ENCODE measurements at regions not wholly inside any gene's neighbourhood (a gene's known extent, or its start where the extent isn't known, plus 50 kb on each side); places are given as distances from the start of the nearest gene placed in this dataset.

- DNase-seq = no peak
Measured at GRCh38 chr18:78619854-78620253, 359.8 kb upstream of the SALL3 start.

DNA sequence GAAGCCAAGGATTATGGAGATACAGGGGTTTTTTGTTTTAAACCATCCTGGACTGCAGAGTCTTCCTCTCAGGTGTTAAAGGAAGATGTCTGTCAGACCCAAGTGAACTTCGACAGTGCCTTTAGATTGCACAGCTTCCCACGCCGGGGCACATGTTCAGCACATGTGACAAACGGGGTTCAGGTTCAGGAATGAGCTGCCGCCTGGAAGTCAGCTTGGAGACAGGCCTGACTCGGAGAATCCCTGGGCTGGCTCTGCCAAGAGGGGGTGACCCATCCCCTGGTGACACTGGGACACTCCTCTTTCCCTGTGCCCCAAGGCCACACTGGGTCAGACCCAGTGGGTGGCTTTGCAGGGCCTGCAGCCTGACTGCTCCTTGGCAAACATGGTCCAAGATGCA is 359.3 kb upstream of the SALL3 start:
- DNase-seq = no peak

DNA sequence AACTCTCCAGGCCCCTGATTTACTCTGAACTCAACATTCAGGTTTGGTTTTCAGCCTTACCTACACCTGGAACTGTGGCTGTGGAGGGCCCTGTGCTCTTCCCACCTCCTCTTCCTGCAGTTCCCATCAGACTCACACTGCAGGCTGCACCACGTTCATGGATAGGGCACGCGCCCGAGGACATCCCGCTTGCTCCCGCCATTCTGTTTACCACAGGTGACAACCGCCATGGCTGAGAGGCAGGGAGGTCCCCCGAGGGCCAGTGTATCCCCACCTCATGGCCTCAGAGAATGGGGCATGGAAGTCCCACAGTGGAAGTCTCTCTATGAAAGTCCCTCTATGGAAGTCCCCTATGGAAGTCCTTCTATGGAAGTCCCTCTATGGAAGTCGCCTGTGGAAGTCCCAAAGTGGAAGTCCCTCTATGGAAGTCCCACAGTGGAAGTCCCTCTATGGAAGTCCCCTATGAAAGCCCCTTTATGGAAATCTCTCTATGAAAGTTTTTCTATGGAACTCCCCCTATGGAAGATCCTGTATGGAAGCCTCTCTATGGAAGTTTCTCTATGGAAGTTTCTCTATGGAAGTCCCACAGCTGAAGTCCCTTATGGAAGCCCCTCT is 358.4 kb upstream of the SALL3 start:
- DNase-seq = no peak

DNA sequence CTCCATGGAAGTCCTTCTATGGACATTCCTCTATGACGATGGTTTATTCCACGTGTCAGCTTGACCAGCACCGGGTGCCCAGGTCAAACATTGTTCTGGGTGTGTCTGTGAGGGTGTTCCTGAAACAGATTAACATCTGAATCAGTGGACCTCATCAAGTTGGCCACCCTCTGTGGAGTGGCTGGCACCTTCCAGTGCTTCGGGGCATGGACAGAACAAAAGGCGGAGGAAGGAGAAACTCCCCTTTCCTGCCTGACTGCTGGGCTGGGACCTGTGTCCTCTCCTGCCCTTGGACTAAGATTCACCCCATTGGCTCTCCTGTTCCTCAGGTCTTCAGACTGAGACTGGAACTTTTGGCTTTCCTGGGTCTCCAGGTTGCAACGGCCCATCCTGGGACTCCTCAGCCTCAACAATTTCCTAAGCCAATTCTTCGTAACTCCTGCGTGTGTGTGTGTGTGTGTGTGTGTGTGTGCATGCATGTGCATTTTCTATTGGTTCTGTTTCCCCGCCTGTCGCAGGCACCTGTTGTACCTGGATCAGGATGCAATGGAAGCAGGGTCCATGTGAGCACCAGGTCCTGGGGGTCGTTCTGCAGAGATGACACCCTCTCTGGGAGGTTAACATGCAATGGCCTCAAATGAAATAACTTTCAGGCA is 357.2 kb upstream of the SALL3 start:
- no peak for DNase-seq

GRCh38 chr18:78622907-78623541 is 356.6 kb upstream of the SALL3 start:
- no peak for DNase-seq

DNA sequence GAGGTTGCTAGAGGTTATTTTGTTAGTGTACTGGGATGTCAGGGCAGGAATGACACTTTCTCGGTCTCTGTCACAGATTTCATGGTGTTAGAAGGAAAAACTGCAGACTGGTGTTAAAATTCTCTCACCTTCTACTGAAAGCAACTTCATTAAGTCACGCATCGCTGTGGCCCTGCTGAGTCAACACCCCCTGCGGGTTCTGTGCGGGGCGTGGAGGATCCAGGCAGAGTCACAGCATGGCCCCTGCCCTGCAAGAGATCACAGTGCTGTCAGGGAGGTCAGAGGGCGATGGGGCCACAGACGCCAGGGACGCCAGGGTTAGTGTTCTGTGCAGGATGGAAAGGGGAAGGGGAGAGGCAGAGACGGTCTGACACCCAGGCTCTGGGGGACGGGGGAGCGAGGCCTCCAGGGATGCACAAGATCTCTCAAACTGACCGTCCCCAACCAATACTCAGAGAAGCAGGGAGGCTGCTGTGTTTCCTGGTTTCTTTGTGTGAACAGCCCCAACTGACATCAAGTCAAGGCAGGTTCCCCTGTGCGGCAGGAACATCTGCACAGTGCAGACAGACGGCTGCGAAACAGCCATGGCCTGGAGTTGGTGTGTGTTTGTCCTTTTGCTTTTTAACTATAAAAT is 354.9 kb upstream of the SALL3 start:
- no peak for DNase-seq

DNA sequence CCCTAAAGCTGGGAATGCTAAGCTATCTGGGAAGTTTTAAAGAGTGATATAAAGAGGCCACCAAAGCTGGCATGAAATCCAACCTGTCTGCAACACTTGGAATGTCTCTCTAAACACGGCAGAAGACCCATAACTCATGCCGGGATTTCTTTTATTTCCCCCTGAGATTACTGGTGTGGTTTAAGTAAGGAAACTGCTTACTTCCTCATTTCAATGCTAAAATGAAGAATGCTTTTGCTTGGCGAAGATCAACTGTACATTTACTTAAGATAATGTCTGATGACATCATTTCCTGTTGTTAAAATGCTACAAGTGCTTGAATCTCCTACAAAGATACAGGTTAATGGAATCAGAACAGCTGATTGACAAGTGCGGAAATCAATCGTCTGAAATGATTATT is 353.8 kb upstream of the SALL3 start:
- DNase-seq = no peak

GRCh38 chr18:78627551-78628346 is 351.9 kb upstream of the SALL3 start:
- DNase-seq = no peak

GRCh38 chr18:78629426-78629825 is 350.2 kb upstream of the SALL3 start:
- DNase-seq = no peak

GRCh38 chr18:78630356-78630755 is 349.3 kb upstream of the SALL3 start:
- DNase-seq = no peak

GRCh38 chr18:78630981-78631510 is 348.6 kb upstream of the SALL3 start:
- no peak for DNase-seq

- DNase-seq = no peak
Measured at GRCh38 chr18:78632111-78632541, 347.5 kb upstream of the SALL3 start.

DNA sequence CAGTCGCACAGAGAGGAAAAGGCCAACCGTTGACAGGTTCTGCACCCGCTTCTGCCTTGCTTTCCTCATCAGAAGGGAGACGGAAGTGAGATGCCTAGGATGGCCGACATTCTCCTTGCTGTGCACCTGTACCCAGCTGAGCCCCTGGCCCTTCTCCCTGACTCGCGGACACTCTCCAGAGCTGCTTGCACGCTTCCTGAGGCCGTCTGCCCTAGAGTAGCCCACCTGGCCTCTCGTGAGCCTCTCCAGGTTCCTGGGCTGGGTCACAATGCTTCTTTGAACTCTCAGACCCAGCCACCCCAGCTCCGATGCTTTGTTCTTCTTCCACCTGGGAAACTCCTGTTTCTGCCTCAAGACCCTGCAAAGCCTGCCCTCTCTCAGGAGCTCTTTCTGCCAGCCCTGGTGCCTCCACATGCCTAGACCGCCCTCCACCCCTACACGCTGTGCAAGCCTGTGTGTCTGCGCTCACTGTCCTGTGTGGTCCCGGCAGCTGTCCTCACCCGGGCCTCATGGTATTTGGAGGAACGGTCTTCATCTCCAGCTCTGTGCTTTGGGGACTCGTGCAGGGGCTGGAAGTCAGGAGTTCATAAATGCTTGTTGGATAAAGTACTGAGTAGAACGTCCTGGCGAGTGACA is 345.4 kb upstream of the SALL3 start:
- no peak for DNase-seq

DNA sequence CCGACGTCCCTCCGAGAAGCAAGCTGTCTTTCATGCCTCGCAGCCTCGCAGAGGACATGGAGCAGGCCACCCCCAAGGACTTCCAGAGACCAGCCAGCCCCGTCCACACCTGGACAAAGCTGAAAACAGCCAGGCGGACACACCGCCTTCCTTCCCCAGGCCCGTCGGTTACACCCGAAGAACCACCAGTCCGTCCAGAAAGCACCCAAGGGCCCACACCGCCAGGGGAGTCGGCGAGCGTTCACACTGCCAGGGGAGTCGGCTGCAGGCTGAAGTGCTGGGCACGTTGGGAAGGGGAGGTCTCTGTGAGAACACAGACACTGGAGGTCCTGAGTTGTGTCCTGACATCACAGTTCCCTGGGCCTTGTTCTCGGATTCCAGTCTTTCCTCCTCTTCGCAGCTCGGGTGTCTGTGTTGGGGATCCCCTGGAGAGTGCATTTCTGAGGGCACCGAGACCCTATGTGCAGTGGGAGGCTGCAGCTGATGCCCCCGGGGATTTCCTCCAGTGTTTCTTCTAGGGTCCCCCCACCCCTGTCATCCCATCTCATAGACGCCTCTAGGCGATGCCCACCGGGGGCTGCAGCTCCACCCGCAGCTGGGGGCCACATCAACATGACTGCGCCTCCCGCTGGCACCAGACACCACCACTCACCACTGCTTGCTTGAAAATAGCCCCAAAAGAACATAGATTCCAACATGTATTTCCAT is 344.4 kb upstream of the SALL3 start:
- no peak for DNase-seq

- DNase-seq = no peak
Measured at GRCh38 chr18:78636260-78636659, 343.4 kb upstream of the SALL3 start.

DNA sequence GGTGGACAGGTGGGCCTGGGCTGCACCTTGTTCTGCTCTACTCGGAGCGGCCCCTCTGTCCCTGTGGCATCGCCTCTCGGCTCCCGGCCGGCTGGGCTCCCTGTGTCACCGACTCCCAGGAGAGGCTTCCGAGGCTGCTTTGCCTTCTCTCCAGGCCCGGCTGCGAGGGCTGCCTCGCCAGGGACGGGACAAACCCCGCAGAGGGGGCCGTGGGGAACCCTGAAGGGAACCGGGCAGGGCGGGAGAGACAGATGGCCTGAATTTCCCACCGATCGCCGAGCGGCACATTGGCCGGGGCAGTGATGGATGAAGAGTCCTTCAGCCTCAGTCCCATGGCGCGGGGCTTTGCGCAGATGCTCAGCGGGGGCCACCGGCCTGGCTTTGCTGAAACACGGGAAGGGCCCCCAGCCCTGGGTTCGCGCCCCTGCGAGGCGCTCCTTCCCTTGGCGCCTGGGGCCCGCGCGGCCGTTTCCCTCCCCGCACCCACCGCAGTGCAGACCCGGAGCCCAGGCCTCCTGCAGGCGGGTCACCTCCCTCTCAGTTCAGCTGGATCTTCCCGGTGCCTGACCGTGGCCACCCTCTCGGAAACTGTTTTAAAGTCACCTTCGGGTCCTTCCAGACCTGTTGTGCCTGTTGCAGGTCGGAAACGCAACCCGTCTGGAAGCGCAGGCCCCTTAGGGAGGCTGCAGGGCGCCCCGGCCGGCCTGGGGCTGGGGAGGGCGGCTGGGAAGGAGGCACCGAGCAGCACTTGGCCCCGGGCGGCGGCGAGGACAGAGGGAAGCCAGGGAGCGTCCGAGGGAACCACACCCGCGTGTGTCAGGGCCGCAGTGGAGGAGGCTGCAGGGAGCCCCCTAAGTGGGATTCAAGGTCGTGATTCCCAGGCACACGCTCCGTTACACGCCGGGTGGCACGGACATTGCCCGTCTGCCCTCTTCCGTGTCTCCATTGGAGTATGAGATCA is 341.9 kb upstream of the SALL3 start:
- DNase-seq = no peak

GRCh38 chr18:78639006-78639950 is 340.3 kb upstream of the SALL3 start:
- no peak for DNase-seq

- DNase-seq = no peak
Measured at GRCh38 chr18:78640246-78640995, 339.2 kb upstream of the SALL3 start.
